ENCODE measurements at regions not wholly inside any gene's neighbourhood (a gene's known extent, or its start where the extent isn't known, plus 50 kb on each side); places are given as distances from the start of the nearest gene placed in this dataset.

DNA sequence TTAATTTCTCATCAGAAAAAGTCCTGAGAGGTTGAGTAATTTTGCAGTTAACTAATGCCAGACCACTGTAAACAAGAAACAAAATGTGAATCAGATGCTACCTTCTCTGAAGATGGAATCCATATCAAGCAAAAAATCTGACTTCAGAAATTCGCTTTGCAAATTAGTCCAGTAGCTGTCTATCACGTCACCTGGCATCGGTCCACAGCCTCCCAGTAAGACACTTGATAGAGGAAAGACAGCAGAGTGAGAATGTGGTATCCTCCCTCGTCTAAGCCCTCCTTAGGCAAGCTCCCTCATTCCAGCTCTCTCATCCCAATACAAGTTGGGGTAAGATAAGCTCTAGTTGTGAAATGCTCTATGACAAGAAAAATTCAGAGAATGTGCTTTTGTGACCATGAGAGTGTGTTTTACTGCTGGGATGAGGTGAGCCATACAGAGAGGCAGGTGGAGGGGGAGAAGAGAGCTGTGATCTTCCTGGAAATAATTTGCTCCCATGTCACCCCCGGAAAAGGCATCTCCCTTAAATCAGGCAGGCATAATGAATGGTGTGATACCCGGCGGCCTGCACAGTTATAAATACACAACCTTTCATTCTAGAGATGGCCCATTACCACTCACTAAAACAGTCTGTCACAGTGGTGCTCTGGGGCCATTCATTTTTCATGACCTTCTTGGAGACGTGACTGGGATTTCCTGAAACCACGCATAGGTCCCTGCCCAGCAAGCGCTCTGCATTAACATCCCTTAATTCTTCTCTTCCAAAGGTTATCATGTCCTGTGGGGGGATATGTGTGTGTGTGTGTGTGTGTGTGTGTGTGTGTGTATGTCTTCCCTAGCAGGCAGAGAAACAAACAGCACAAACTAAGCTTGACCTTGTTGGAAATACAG is 602.0 kb upstream of the KCNMB2 start:
- no peak for TF ChIP-seq CTCF (IDR thresholded peaks at IDR 0.05)
- no peak for TF ChIP-seq POLR2A (IDR thresholded peaks at IDR 0.05; ENCODE audit: low read depth)
- TF ChIP-seq EP300 (IDR thresholded peaks at IDR 0.05), result no peak
